KMS-11 (cell line): ENCODE measurements at regions not wholly inside any gene's neighbourhood (a gene's known extent, or its start where the extent isn't known, plus 50 kb on each side); places are given as distances from the start of the nearest gene placed in this dataset.

ENCODE experiments used
- H2AFZ ChIP-seq: fragments of 200-600 bp; sonication (generic); 2 replicates; pipeline ENCODE4 v1.6.1; 2016; ENCODE audit warnings: antibody characterized with exemption, mixed run types, low read depth
- H3K27ac ChIP-seq: fragments of 200-600 bp; sonication (generic); 2 replicates; pipeline ENCODE4 v1.6.1; 2016; ENCODE audit warnings: mild to moderate bottlenecking, mixed run types
- H3K27me3 ChIP-seq: fragments of 200-600 bp; sonication (generic); 2 replicates; pipeline ENCODE4 v1.6.1; 2017; ENCODE audit warnings: mild to moderate bottlenecking, low read depth, mixed run types, moderate library complexity; ENCODE audit not compliant: insufficient read depth
- H3K36me3 ChIP-seq: fragments of 200-600 bp; sonication (generic); 2 replicates; pipeline ENCODE4 v1.6.1; 2017; ENCODE audit warnings: mild to moderate bottlenecking, mixed run types; ENCODE audit not compliant: insufficient read depth
- H3K4me1 ChIP-seq: fragments of 200-600 bp; sonication (generic); 2 replicates; pipeline ENCODE4 v1.6.1; 2016; ENCODE audit warnings: mild to moderate bottlenecking, low read depth, mixed run types; ENCODE audit not compliant: poor library complexity, severe bottlenecking
- H3K4me2 ChIP-seq: fragments of 200-600 bp; sonication (generic); 2 replicates; pipeline ENCODE4 v1.7.0; 2016; ENCODE audit warnings: mild to moderate bottlenecking, mixed run types
- H3K4me3 ChIP-seq: fragments of 200-600 bp; sonication (generic); IDR thresholded peaks from 2 replicates; pipeline ENCODE4 v1.6.1; 2017; ENCODE audit warnings: low read depth, low read length, mixed read lengths; ENCODE audit not compliant: insufficient read depth
- H3K79me2 ChIP-seq: fragments of 200-600 bp; sonication (generic); 2 replicates; pipeline ENCODE4 v1.6.1; 2016; ENCODE audit warnings: low read depth, mixed run types; ENCODE audit not compliant: insufficient read depth
- H3K9ac ChIP-seq: fragments of 200-600 bp; sonication (generic); 2 replicates; pipeline ENCODE4 v1.6.1; 2016; ENCODE audit warnings: mild to moderate bottlenecking, mixed run types
- H4K20me1 ChIP-seq: fragments of 200-600 bp; sonication (generic); 2 replicates; pipeline ENCODE4 v1.6.1; 2016; ENCODE audit warnings: mild to moderate bottlenecking, mixed run types; ENCODE audit not compliant: insufficient read depth
- CTCF ChIP-seq: fragments of 200-600 bp; sonication (generic); conservative IDR thresholded peaks from 2 replicates; pipeline ENCODE4 v1.6.1; 2017; ENCODE audit warnings: low read depth, mild to moderate bottlenecking, antibody characterized with exemption, low read length, moderate library complexity, mixed read lengths

DNA sequence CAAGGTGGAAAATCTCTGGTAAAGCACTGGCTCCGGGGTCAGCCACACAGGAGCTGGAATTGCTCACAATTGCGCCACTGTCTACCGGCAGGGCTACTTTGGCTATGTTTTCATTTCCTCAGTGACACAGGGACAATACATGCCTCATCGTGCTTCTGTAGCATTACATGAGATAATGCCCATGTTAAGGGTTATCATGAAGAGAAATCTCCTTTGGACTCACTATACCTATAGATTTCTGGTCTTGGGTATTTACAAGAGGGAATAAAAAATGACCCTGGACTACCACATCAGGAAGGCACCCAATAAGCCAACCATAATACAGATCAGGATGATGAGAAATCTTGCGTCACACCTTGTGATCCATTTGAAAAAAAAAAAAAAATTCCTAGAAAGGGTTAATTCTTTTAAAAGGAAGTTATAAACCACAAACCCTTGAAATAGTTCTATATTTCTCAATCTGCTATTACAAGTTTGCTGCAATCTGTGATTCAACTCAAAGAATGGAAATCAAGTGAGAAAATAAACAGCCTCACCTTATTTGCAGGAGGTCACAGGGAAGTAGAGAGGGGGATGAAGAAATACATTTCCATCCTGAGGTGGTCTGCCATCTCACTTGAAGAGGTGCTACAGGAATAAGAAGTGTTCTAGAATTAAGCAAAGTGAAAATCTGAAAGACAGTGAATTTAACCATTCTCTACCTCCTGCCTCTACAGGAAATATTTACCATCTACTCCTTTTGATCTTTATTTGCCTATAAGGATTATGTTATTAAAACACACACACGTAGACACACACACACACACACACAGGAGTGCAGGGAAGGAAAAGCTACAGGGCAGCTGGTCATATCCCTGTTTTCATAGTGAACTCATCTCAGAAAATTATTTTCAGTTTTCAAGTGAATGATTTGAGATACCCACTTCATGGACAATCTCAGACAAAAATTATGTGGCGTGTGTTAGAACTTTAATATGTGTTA, 231.3 kb upstream of the CELF2 start:
- no peak for TF ChIP-seq CTCF
- H3K4me3 ChIP-seq = no peak overlapping the region

DNA sequence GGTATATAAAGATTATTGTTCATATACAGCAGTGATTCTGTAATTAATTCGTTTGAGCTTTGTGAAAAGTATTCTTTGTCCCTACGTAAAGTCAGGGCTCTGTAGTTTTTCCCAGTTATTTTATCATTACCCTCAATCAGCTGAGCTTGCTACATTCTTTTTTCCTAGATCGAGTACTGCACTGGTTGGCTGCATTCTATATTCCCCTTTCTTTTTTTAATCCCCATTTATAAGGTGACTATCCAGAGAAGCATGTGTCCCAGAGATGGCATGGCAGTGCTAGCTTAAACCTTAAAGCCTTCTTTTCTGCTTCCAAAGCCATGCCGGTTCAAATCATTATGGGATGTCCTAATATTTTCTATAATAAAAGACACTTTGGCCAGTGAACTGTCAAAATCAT, 230.1 kb upstream of the CELF2 start:
- H3K27ac ChIP-seq = no peak overlapping the region
- H3K79me2 ChIP-seq = no peaks in the 10 kb centered on the region
- no peak overlapping the region for H3K4me3 ChIP-seq
- no peak overlapping the region for H3K9ac ChIP-seq
- no peaks in the 10 kb centered on the region for H3K36me3 ChIP-seq
- no peaks in the 10 kb centered on the region for H3K27me3 ChIP-seq
- H2AFZ ChIP-seq = no peak overlapping the region
- no peaks in the 10 kb centered on the region for H4K20me1 ChIP-seq
- no peak overlapping the region for H3K4me2 ChIP-seq
- H3K4me1 ChIP-seq = no peaks in the 10 kb centered on the region
- no peak for TF ChIP-seq CTCF

More for the DNA sequence above, 231.3 kb upstream of the CELF2 start:
- H3K27ac ChIP-seq = no peak overlapping the region
- no peaks in the 10 kb centered on the region for H3K4me1 ChIP-seq
- no peak overlapping the region for H2AFZ ChIP-seq
- no peaks in the 10 kb centered on the region for H3K27me3 ChIP-seq
- no peaks in the 10 kb centered on the region for H3K79me2 ChIP-seq
- no peaks in the 10 kb centered on the region for H3K36me3 ChIP-seq
- no peak overlapping the region for H3K4me2 ChIP-seq
- no peaks in the 10 kb centered on the region for H4K20me1 ChIP-seq
- no peak overlapping the region for H3K9ac ChIP-seq

DNA sequence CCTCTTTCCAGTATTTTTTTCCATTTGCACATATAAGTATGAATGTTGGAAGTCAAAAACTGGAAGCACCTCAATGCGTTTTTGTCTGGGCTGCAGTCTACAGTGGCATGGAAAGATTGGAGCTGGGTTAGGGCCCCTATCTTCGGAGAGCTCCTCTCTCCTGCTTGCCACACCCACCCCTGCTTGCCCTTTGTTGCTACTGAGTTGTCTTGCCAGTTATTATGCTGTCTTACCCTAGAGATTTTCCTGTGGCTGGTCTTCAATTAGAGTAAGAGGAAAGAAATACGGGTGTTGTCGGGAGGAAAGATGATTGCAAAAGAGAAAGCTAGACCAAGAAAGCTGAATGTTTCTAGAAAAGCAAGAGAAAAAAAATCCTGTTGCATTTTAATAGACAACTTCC, 228.9 kb upstream of the CELF2 start:
- H3K27ac ChIP-seq = no peak overlapping the region
- TF ChIP-seq CTCF = no peak
- H3K79me2 ChIP-seq = no peaks in the 10 kb centered on the region
- H3K4me2 ChIP-seq = no peak overlapping the region
- no peaks in the 10 kb centered on the region for H3K36me3 ChIP-seq
- H3K9ac ChIP-seq = no peak overlapping the region
- H3K4me3 ChIP-seq = no peak overlapping the region
- no peaks in the 10 kb centered on the region for H3K4me1 ChIP-seq
- no peaks in the 10 kb centered on the region for H4K20me1 ChIP-seq
- no peak overlapping the region for H2AFZ ChIP-seq
- no peaks in the 10 kb centered on the region for H3K27me3 ChIP-seq

GRCh38 chr10:10791869-10792268, 225.8 kb upstream of the CELF2 start:
- Histone ChIP-seq H3K27me3 (no peaks in the 10 kb centered on the region), H3K9ac (no peak overlapping the region), H3K4me2 (no peak overlapping the region), H3K4me1 (no peaks in the 10 kb centered on the region), H4K20me1 (no peaks in the 10 kb centered on the region), H3K79me2 (no peaks in the 10 kb centered on the region), H3K27ac (no peak overlapping the region), H3K36me3 (no peaks in the 10 kb centered on the region), H3K4me3 (no peak overlapping the region), H2AFZ (no peak overlapping the region)
- no peak for TF ChIP-seq CTCF
